ENCODE measurements at regions not wholly inside any gene's neighbourhood (a gene's known extent, or its start where the extent isn't known, plus 50 kb on each side); places are given as distances from the start of the nearest gene placed in this dataset.

DNA sequence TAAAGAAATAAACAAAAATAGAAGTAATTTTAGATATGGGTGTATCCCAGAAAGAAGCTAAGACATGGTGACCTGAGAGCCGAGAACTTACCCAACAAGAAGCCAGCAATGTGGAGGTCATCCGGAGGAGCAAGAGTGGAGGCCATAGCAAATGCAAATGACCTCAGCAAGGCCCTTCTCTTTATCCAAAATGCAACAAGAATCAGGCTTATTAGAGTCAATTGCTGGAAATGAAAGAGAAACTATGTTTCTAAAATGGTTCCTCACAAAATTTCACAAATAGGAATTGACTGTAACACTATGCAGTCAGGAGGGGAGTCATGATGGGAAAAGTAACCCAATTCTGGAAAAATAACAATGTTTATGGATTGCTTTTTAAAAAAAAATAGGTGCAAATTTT lies 90.4 kb downstream of the TNFAIP3 start:
- H3K79me2 ChIP-seq (ENCODE audit: control insufficient read depth, insufficient read depth, low read length) = no peaks in the 10 kb centered on the region
- no peak overlapping the region for H3K27ac ChIP-seq (ENCODE audit: control insufficient read depth, insufficient read depth, low read length)
- no peaks in the 10 kb centered on the region for H3K9me1 ChIP-seq (ENCODE audit: control insufficient read depth, extremely low read depth, insufficient read depth, low read length)
- H3K4me2 ChIP-seq (ENCODE audit: control insufficient read depth, extremely low read depth, insufficient read depth, low read depth, low read length) = no peak overlapping the region
- H3K9ac ChIP-seq (ENCODE audit: control insufficient read depth, extremely low read depth, insufficient read depth, low read length) = no peak overlapping the region
- dilution Hi-C loops (cut with MboI; ENCODE audit: extremely low pct_ligation_motif_present, low sequenced_read_pairs) = no loop called here
- H2AFZ ChIP-seq (ENCODE audit: control insufficient read depth, low read length) = no peak overlapping the region
- no peaks in the 10 kb centered on the region for H3K4me1 ChIP-seq (ENCODE audit: control insufficient read depth, extremely low read depth, insufficient read depth, low read length)
- TF ChIP-seq, protein P1, sequence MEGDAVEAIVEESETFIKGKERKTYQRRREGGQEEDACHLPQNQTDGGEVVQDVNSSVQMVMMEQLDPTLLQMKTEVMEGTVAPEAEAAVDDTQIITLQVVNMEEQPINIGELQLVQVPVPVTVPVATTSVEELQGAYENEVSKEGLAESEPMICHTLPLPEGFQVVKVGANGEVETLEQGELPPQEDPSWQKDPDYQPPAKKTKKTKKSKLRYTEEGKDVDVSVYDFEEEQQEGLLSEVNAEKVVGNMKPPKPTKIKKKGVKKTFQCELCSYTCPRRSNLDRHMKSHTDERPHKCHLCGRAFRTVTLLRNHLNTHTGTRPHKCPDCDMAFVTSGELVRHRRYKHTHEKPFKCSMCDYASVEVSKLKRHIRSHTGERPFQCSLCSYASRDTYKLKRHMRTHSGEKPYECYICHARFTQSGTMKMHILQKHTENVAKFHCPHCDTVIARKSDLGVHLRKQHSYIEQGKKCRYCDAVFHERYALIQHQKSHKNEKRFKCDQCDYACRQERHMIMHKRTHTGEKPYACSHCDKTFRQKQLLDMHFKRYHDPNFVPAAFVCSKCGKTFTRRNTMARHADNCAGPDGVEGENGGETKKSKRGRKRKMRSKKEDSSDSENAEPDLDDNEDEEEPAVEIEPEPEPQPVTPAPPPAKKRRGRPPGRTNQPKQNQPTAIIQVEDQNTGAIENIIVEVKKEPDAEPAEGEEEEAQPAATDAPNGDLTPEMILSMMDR (optimal IDR thresholded peaks at IDR 0.05 in 1 of 3, IDR thresholded peaks at IDR 0.05 in 1 of 3, conservative IDR thresholded peaks at IDR 0.05 in 1 of 3; ENCODE audit: extremely low read depth in 1 of 3, insufficient read depth in 2 of 3, low read length in 3 of 3) = no peak
- TF ChIP-seq EZH2 (IDR thresholded peaks at IDR 0.05; ENCODE audit: low read length) = no peak
- FAIRE-seq (no peak), DNase-seq (ENCODE audit: low read depth, low spot score) (no peak)
- H4K20me1 ChIP-seq (ENCODE audit: control insufficient read depth, extremely low read depth, insufficient read depth, low read length) = no peaks in the 10 kb centered on the region
- no peaks in the 10 kb centered on the region for H3K27me3 ChIP-seq (ENCODE audit: control insufficient read depth, extremely low read depth, insufficient read depth, low read length)
- no peaks in the 10 kb centered on the region for H3K9me3 ChIP-seq (ENCODE audit: control insufficient read depth, low read depth, low read length)
- H3K4me3 ChIP-seq (ENCODE audit: control insufficient read depth in 2 of 3, extremely low read depth in 1 of 3, insufficient read depth in 2 of 3, low read depth in 1 of 3, low read length in 3 of 3) = no peak overlapping the region
- no peaks in the 10 kb centered on the region for H3K36me3 ChIP-seq (ENCODE audit: control insufficient read depth in 2 of 2, extremely low read depth in 1 of 2, insufficient read depth in 2 of 2, low read length in 2 of 2)

- H3K9me3 ChIP-seq (ENCODE audit: control insufficient read depth, low read depth, low read length) = no peaks in the 10 kb centered on the region
- H3K4me1 ChIP-seq (ENCODE audit: control insufficient read depth, extremely low read depth, insufficient read depth, low read length) = no peaks in the 10 kb centered on the region
- H3K4me2 ChIP-seq (ENCODE audit: control insufficient read depth, extremely low read depth, insufficient read depth, low read depth, low read length) = no peak overlapping the region
- no peaks in the 10 kb centered on the region for H3K79me2 ChIP-seq (ENCODE audit: control insufficient read depth, insufficient read depth, low read length)
- H3K4me3 ChIP-seq (ENCODE audit: control insufficient read depth in 2 of 3, extremely low read depth in 1 of 3, insufficient read depth in 2 of 3, low read depth in 1 of 3, low read length in 3 of 3) = no peak overlapping the region
- DNase-seq (ENCODE audit: low read depth, low spot score) (no peak), FAIRE-seq (peak; percentile 36)
- dilution Hi-C loops (cut with MboI; ENCODE audit: extremely low pct_ligation_motif_present, low sequenced_read_pairs) = no loop called here
- no peak overlapping the region for H3K27ac ChIP-seq (ENCODE audit: control insufficient read depth, insufficient read depth, low read length)
- peak overlapping the region; percentile 43 for H2AFZ ChIP-seq (ENCODE audit: control insufficient read depth, low read length)
- no peak for TF ChIP-seq EZH2 (IDR thresholded peaks at IDR 0.05; ENCODE audit: low read length)
- TF ChIP-seq, protein P1 (optimal IDR thresholded peaks at IDR 0.05 in 1 of 3, IDR thresholded peaks at IDR 0.05 in 1 of 3, conservative IDR thresholded peaks at IDR 0.05 in 1 of 3; ENCODE audit: extremely low read depth in 1 of 3, insufficient read depth in 2 of 3, low read length in 3 of 3) = no peak
- H3K36me3 ChIP-seq (ENCODE audit: control insufficient read depth in 2 of 2, extremely low read depth in 1 of 2, insufficient read depth in 2 of 2, low read length in 2 of 2) = no peaks in the 10 kb centered on the region
- no peaks in the 10 kb centered on the region for H3K27me3 ChIP-seq (ENCODE audit: control insufficient read depth, extremely low read depth, insufficient read depth, low read length)
- no peaks in the 10 kb centered on the region for H3K9me1 ChIP-seq (ENCODE audit: control insufficient read depth, extremely low read depth, insufficient read depth, low read length)
- no peaks in the 10 kb centered on the region for H4K20me1 ChIP-seq (ENCODE audit: control insufficient read depth, extremely low read depth, insufficient read depth, low read length)
- H3K9ac ChIP-seq (ENCODE audit: control insufficient read depth, extremely low read depth, insufficient read depth, low read length) = no peak overlapping the region
Measured at GRCh38 chr6:137958811-137959565, 91.9 kb downstream of the TNFAIP3 start.
